OCI-LY3 (cell line): ENCODE measurements at regions not wholly inside any gene's neighbourhood (a gene's known extent, or its start where the extent isn't known, plus 50 kb on each side); places are given as distances from the start of the nearest gene placed in this dataset.

Experiments used
- H2AFZ ChIP-seq: fragments of 200-600, 300-600 bp; shearing (Covaris generic); 2 replicates; pipeline ENCODE4 v1.6.0; 2014; ENCODE audit warnings: antibody characterized with exemption, low read depth, low read length
- H3K27ac ChIP-seq: fragments of 200-600, 300-600 bp; sonication (generic); 2 replicates; pipeline ENCODE4 v1.5.1; 2014; ENCODE audit warnings: mild to moderate bottlenecking, low read length, moderate library complexity, mixed read lengths
- H3K27me3 ChIP-seq: fragments of 200-600, 300-600 bp; sonication (generic); 2 replicates; pipeline ENCODE4 v1.6.1; 2014; ENCODE audit warnings: low read depth, low read length, mixed read lengths
- H3K36me3 ChIP-seq: fragments of 200-600, 300-600 bp; sonication (generic); replicated peaks from 2 replicates; pipeline ENCODE3; 2014; ENCODE audit warnings: low read depth, low read length, mixed read lengths
- H3K4me1 ChIP-seq: fragments of 300-600, 200-600 bp; sonication (generic); 2 replicates; pipeline ENCODE4 v1.6.1; 2014; ENCODE audit warnings: low read length, mixed read lengths
- H3K4me2 ChIP-seq: fragments of 200-600, 300-600 bp; sonication (generic); 2 replicates; pipeline ENCODE4 v1.6.1; 2014; ENCODE audit warnings: low read length, mixed read lengths
- H3K4me3 ChIP-seq: fragments of 300-600, 200-600 bp; sonication (generic); 2 replicates; pipeline ENCODE4 v1.5.1; 2014; ENCODE audit warnings: antibody characterized with exemption, mild to moderate bottlenecking, low read length, moderate library complexity
- H3K79me2 ChIP-seq: fragments of 300-600, 200-600 bp; shearing (Covaris generic); 2 replicates; pipeline ENCODE4 v1.6.1; 2014; ENCODE audit warnings: mild to moderate bottlenecking, low read length, mixed read lengths
- H3K9ac ChIP-seq: fragments of 300-600, 200-600 bp; shearing (Covaris generic); 2 replicates; pipeline ENCODE4 v1.6.0; 2014; ENCODE audit warnings: mild to moderate bottlenecking, low read length, moderate library complexity
- H3K9me3 ChIP-seq: fragments of 200-600, 300-600 bp; shearing (Covaris generic); 2 replicates; pipeline ENCODE4 v1.6.1; 2014; ENCODE audit warnings: low read length, mixed read lengths; ENCODE audit not compliant: insufficient read depth
- H4K20me1 ChIP-seq: fragments of 200-600, 300-600 bp; sonication (generic); 2 replicates; pipeline ENCODE4 v1.6.1; 2016; ENCODE audit warnings: low read length, mixed read lengths; ENCODE audit not compliant: insufficient read depth
- CTCF ChIP-seq: fragments of 200-600, 300-600 bp; sonication (generic); IDR thresholded peaks from 2 replicates; pipeline ENCODE4 v1.5.1; 2014; ENCODE audit warnings: antibody characterized with exemption, low read length, low read depth
- EZH2phosphoT487 ChIP-seq: fragments of 200-600 bp; shearing (Covaris generic); IDR thresholded peaks from 2 replicates; pipeline ENCODE4 v1.6.1; 2018; ENCODE audit warnings: antibody characterized with exemption, mixed run types, low read depth

DNA sequence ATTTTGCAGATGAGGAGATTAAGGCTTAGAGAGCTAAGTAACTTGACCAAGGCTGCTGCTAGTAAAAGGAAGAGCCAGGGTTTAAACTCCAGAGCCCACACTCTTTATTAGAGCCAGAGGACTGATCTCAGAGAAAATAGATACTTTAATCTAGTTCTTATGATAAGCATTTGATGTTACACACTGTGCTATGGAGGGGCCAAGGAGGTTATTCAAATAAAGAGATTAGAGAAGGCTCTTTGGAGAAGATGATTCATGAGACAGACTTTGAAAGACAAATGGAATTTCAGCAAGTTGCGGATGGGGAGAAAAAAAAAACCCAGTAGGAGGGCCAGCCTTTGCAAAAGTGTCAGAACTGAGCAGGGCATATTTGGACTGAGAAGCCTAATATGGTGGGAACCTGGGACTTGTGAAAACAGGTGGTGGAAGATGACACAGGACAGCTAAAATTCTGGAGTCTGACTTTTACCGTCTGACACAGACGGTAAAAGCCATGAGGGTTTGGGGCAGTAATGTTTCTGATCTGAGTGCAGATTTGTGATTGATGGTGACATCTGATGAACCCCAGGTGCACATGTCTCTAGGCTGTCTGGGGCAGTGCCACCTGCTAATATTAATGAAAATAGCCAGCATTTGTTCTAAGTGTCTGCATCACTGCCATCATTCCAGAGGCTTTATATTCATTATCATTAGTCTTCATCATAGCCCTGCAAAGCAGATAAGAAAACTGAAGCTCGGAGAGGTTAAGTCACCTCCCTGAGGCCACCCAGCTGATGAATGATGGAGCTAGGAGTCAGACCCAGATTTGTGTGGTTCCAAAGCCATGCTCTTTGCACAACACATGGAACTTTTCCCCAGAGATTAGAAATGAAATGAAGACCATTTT lies 65.3 kb upstream of the CXCL14 start:
- Histone ChIP-seq H3K4me1 (peaks cover 8% of the 10 kb centered on the region), H4K20me1 (no peaks in the 10 kb centered on the region), H3K9me3 (no peaks in the 10 kb centered on the region), H3K36me3 (no peaks in the 10 kb centered on the region), H3K4me3 (no peak overlapping the region), H3K79me2 (no peaks in the 10 kb centered on the region), H2AFZ (no peak overlapping the region), H3K9ac (no peak overlapping the region), H3K4me2 (no peak overlapping the region), H3K27ac (no peak overlapping the region), H3K27me3 (peaks cover 25% of the 10 kb centered on the region)
- TF ChIP-seq CTCF (no peak), EZH2phosphoT487 (no peak)

GRCh38 chr5:135642934-135643333 lies 64.1 kb upstream of the CXCL14 start:
- H3K9me3 ChIP-seq: no peaks in the 10 kb centered on the region
- no peak overlapping the region for H2AFZ ChIP-seq
- peaks cover 8% of the 10 kb centered on the region for H3K4me1 ChIP-seq
- no peak overlapping the region for H3K27ac ChIP-seq
- no peaks in the 10 kb centered on the region for H3K36me3 ChIP-seq
- no peak overlapping the region for H3K4me3 ChIP-seq
- peaks cover 31% of the 10 kb centered on the region for H3K27me3 ChIP-seq
- no peak overlapping the region for H3K4me2 ChIP-seq
- no peaks in the 10 kb centered on the region for H4K20me1 ChIP-seq
- no peak overlapping the region for H3K9ac ChIP-seq
- no peaks in the 10 kb centered on the region for H3K79me2 ChIP-seq
- TF ChIP-seq EZH2phosphoT487 (no peak), CTCF (no peak)

DNA sequence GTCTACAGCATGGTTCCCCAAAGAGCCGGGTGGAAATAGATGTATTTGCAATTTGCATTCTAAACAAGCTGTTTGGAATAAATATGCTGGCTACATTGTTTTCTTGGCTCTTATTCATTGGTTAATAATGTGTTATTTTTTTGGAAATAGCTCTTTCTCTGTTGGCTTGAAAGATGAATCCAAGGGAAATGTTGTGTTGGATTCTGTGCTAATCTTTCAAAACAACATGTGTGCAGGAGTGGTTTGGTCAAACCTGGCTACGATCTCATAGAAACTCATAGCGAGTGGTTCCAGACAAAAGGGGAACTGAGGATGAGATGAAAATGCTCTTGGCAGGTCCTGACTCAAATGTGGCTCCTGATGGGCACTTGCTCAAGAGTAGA lies 63.7 kb upstream of the CXCL14 start:
- Histone ChIP-seq H3K27me3 (peaks cover 31% of the 10 kb centered on the region), H3K27ac (no peak overlapping the region), H4K20me1 (no peaks in the 10 kb centered on the region), H3K9ac (no peak overlapping the region), H3K79me2 (no peaks in the 10 kb centered on the region), H3K4me3 (no peak overlapping the region), H3K36me3 (no peaks in the 10 kb centered on the region), H3K4me1 (peaks cover 8% of the 10 kb centered on the region), H2AFZ (no peak overlapping the region), H3K4me2 (peak overlapping the region; percentile 22; the same call in 1 of the 2 replicates), H3K9me3 (no peaks in the 10 kb centered on the region)
- TF ChIP-seq EZH2phosphoT487 (no peak), CTCF (no peak)

DNA sequence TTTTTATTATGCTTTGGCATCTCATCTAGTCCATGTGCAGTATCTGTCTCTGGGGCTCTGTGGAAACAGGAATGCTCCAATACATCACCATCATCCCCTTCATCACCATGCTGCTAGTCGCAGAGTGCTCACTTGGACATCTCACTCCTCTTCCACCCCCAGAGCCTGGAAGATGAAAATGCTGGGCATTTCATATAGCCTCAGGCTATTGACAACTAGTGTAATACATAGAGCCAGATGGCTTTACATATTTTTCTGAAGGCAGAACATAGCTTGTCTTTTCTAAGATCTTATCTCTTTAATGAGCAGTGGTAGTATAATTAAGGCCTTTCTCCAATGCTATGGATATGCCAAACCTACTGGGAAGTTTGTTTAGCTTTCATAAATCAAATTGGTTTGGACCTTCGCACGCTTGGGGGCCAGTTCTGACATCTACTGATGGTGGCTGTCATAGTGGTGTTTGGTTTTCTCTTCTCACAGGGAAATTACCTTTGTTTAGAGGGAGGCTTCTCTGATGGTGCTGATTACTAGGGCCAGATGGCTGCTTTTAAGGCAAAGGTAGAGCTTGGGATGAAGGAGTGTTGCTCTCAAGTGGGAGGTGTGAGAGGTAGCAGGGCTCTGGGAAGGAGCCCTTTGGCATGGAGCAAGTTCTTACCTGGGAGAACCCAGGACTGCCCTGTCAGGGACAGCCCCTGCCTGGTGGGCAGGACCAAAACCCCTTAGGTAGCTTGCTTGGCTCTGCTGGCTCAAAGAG lies 63.1 kb upstream of the CXCL14 start:
- Histone ChIP-seq H4K20me1 (no peaks in the 10 kb centered on the region), H3K36me3 (no peaks in the 10 kb centered on the region), H3K4me2 (no peak overlapping the region), H3K4me1 (peaks cover 8% of the 10 kb centered on the region), H3K27me3 (peaks cover 31% of the 10 kb centered on the region), H3K79me2 (no peaks in the 10 kb centered on the region), H3K4me3 (no peak overlapping the region), H3K9ac (no peak overlapping the region), H2AFZ (no peak overlapping the region), H3K9me3 (no peaks in the 10 kb centered on the region), H3K27ac (no peak overlapping the region)
- no peak for TF ChIP-seq CTCF
- TF ChIP-seq EZH2phosphoT487: no peak
